Anterior cingulate cortex (tissue), 58 donors: ENCODE measurements at regions not wholly inside any gene's neighbourhood (a gene's known extent, or its start where the extent isn't known, plus 50 kb on each side); places are given as distances from the start of the nearest gene placed in this dataset.
A peak's percentile ranks its signal among the peaks of the same experiment; 100 is the strongest.
"Not testable (repeated sequence)": the region's sequence is repeated elsewhere in the genome, so short reads cannot be mapped to it uniquely, and the experiment has no call there.

Source experiments
- DNase-seq, 58 donors: peaks; one replicate each; lab custom pipeline; 2025; lab: John Stamatoyannopoulos, UW

- peak in 1 of 58 donors; percentile 1 for DNase-seq
These were observed 128.4 kb upstream of the FAM98A start for GRCh38 chr2:33727361-33728032.

- DNase-seq, result no peak
These were observed 127.3 kb upstream of the FAM98A start for GRCh38 chr2:33726415-33726814.

GRCh38 chr2:33723329-33723728 is 124.2 kb upstream of the FAM98A start:
- DNase-seq, result no peak

GRCh38 chr2:33719067-33719466 is 120.0 kb upstream of the FAM98A start:
- DNase-seq, result no peak

- DNase-seq, result no peak
These were observed 113.6 kb upstream of the FAM98A start for GRCh38 chr2:33712674-33713073.

GRCh38 chr2:33709951-33710350 is 110.9 kb upstream of the FAM98A start:
- DNase-seq, result no peak

GRCh38 chr2:33707312-33707711 is 108.2 kb upstream of the FAM98A start:
- DNase-seq, result no peak

GRCh38 chr2:33706410-33706809 is 107.3 kb upstream of the FAM98A start:
- DNase-seq, result no peak

- DNase-seq, result no peak
These were observed 105.3 kb upstream of the FAM98A start for GRCh38 chr2:33704406-33704855.

GRCh38 chr2:33696234-33696633 is 97.1 kb upstream of the FAM98A start:
- no peak for DNase-seq

- no peak for DNase-seq
These were observed 95.8 kb upstream of the FAM98A start for GRCh38 chr2:33694904-33695303.

- not testable (repeated sequence) for DNase-seq
These were observed 91.6 kb upstream of the FAM98A start for GRCh38 chr2:33690686-33691085.

- peak in 1 of 58 donors; percentile 30 for DNase-seq
These were observed 82.3 kb upstream of the FAM98A start for GRCh38 chr2:33681364-33681757.

- DNase-seq, result peak in 5 of 58 donors; percentile 2 to 48 (median 6)
These were observed 81.7 kb upstream of the FAM98A start for GRCh38 chr2:33680644-33681363.

- no peak for DNase-seq
These were observed 79.3 kb upstream of the FAM98A start for GRCh38 chr2:33678436-33678835.

GRCh38 chr2:33673937-33674336 is 74.8 kb upstream of the FAM98A start:
- peak in 1 of 58 donors; percentile 0 for DNase-seq

- no peak for DNase-seq
These were observed 73.8 kb upstream of the FAM98A start for GRCh38 chr2:33672896-33673295.

GRCh38 chr2:33672389-33672788 is 73.3 kb upstream of the FAM98A start:
- no peak for DNase-seq

GRCh38 chr2:33671198-33671597 is 72.1 kb upstream of the FAM98A start:
- no peak for DNase-seq

GRCh38 chr2:33670392-33670937 is 71.4 kb upstream of the FAM98A start:
- DNase-seq, result no peak

- peak in 1 of 58 donors; percentile 4 for DNase-seq
These were observed 67.8 kb upstream of the FAM98A start for GRCh38 chr2:33666879-33667278.

- no peak for DNase-seq
These were observed 65.9 kb upstream of the FAM98A start for GRCh38 chr2:33665039-33665438.
